Peyer's patch (tissue), 4 donors: ENCODE measurements at regions not wholly inside any gene's neighbourhood (a gene's known extent, or its start where the extent isn't known, plus 50 kb on each side); places are given as distances from the start of the nearest gene placed in this dataset.
"Not testable (repeated sequence)": the region's sequence is repeated elsewhere in the genome, so short reads cannot be mapped to it uniquely, and the experiment has no call there.

Experiments
- DNase-seq, 3 donors: peaks; one replicate each; pipeline ENCODE4 v3.0.0-alpha.2; 2017 to 2019
- H3K27ac ChIP-seq, 4 donors: fragments of 200-600 bp; sonication (generic); one replicate each; pipeline ENCODE4 v1.5.1; 2016 to 2019
- H3K27me3 ChIP-seq, 2 donors: fragments of 200-600 bp; sonication (generic); one replicate each; pipeline ENCODE4 v1.5.1; 2019
- H3K36me3 ChIP-seq, 3 donors: fragments of 200-600 bp; sonication (generic); one replicate each; pipeline ENCODE4 v1.5.1; 2016 to 2019
- H3K4me1 ChIP-seq, 4 donors: fragments of 200-600 bp; sonication (generic); one replicate each; pipeline ENCODE4 v1.5.1; 2016 to 2019
- H3K4me3 ChIP-seq, 4 donors: fragments of 200-600 bp; sonication (generic); 1 replicate in 3 of 4; 2 replicates in 1 of 4; pipeline ENCODE4 v1.5.1; 2016 to 2019; ENCODE audit warnings: mild to moderate bottlenecking in 1 of 4
- H3K9me3 ChIP-seq, 4 donors: fragments of 200-600 bp; sonication (generic); one replicate each; pipeline ENCODE4 v1.5.1; 2016 to 2019; ENCODE audit warnings: mild to moderate bottlenecking in 1 of 4
- POLR2A ChIP-seq, 2 donors: fragments of 450-650 bp; IDR thresholded peaks; one replicate each; pipeline ENCODE4 v1.5.1; 2017; ENCODE audit warnings: antibody characterized with exemption in 2 of 2, mild to moderate bottlenecking in 2 of 2, moderate library complexity in 2 of 2
- TF ChIP-seq, protein P1 (sequence below), 6 experiments: fragments of 450-650 bp in 4 of 6; fragments of 200-600 bp in 2 of 6; sonication (generic) in 1 of 6; IDR thresholded peaks; one replicate each; pipeline ENCODE4 v1.5.1; 2017 to 2019; ENCODE audit warnings: antibody characterized with exemption in 6 of 6, mild to moderate bottlenecking in 3 of 6, moderate library complexity in 1 of 6

DNA sequence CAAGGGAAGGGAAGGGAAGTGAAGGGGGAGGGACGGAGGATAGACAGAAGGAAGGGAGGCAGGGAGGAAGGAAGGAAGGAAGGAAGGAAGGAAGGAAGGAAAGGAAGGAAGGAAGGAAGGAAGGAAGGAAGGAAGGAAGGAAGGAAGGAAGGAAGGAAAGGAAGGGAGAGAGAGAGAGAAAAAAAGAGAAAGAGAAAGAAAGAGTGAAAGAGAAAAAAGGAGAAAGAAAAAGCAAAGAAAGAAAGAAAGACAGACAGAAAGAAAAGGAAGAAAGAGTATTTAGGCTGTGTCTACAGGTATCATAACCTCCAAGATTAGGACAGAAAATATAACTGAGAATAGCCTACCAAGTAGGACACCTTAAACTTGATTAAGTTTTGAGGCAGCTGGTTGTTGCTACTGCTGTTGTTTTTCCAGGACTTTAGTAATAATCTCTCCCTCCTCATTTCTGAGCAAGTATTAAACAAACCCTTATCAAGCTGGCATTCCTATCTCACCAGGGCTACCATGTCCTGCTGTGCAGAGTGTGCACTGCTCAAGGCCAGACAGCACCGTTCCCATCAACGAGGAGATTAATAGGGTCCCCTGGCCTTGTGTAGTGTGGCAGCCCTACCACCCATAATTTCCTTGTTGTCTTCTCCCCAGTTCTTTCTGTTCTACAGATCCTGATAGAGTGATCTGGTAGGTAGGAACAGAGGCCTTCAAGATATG is 90.5 kb upstream of the FHL2 start:
- H3K9me3 ChIP-seq: no peaks in the 10 kb centered on the region
- no peaks in the 10 kb centered on the region for H3K4me1 ChIP-seq
- H3K4me3 ChIP-seq: no peak overlapping the region
- no peaks in the 10 kb centered on the region for H3K36me3 ChIP-seq
- H3K27me3 ChIP-seq: no peaks in the 10 kb centered on the region
- DNase-seq: no peak
- TF ChIP-seq POLR2A (IDR thresholded peaks at IDR 0.05): no peak
- TF ChIP-seq, protein P1, sequence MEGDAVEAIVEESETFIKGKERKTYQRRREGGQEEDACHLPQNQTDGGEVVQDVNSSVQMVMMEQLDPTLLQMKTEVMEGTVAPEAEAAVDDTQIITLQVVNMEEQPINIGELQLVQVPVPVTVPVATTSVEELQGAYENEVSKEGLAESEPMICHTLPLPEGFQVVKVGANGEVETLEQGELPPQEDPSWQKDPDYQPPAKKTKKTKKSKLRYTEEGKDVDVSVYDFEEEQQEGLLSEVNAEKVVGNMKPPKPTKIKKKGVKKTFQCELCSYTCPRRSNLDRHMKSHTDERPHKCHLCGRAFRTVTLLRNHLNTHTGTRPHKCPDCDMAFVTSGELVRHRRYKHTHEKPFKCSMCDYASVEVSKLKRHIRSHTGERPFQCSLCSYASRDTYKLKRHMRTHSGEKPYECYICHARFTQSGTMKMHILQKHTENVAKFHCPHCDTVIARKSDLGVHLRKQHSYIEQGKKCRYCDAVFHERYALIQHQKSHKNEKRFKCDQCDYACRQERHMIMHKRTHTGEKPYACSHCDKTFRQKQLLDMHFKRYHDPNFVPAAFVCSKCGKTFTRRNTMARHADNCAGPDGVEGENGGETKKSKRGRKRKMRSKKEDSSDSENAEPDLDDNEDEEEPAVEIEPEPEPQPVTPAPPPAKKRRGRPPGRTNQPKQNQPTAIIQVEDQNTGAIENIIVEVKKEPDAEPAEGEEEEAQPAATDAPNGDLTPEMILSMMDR (IDR thresholded peaks at IDR 0.05): no peak
- no peak overlapping the region for H3K27ac ChIP-seq

DNA sequence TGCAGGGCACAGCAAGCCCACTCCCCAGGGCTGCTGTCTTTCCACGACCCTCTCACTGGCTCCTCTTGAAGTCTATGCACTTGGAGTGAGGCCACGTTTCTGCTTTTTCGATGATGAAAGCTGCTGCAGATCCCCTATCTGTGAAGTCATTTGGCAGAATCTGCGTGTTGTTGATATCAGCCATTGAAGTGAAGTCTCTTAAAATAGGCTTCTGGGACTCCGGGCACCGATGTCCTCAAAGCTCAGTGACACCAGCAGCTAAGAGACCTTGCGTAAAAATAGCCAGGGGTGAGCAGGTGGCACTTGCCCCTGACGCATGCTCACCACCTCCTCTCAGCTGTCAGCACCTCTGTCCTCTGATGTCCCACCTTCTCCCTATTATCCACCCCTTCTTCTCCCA is 89.4 kb upstream of the FHL2 start:
- Histone ChIP-seq H3K9me3 (no peaks in the 10 kb centered on the region), H3K27ac (peak overlapping the region in 1 of 4 donors; percentile 51), H3K27me3 (no peaks in the 10 kb centered on the region), H3K36me3 (no peaks in the 10 kb centered on the region), H3K4me1 (no peaks in the 10 kb centered on the region), H3K4me3 (no peak overlapping the region)
- TF ChIP-seq, protein P1 (IDR thresholded peaks at IDR 0.05): no peak
- no peak for TF ChIP-seq POLR2A (IDR thresholded peaks at IDR 0.05)
- DNase-seq: no peak

DNA sequence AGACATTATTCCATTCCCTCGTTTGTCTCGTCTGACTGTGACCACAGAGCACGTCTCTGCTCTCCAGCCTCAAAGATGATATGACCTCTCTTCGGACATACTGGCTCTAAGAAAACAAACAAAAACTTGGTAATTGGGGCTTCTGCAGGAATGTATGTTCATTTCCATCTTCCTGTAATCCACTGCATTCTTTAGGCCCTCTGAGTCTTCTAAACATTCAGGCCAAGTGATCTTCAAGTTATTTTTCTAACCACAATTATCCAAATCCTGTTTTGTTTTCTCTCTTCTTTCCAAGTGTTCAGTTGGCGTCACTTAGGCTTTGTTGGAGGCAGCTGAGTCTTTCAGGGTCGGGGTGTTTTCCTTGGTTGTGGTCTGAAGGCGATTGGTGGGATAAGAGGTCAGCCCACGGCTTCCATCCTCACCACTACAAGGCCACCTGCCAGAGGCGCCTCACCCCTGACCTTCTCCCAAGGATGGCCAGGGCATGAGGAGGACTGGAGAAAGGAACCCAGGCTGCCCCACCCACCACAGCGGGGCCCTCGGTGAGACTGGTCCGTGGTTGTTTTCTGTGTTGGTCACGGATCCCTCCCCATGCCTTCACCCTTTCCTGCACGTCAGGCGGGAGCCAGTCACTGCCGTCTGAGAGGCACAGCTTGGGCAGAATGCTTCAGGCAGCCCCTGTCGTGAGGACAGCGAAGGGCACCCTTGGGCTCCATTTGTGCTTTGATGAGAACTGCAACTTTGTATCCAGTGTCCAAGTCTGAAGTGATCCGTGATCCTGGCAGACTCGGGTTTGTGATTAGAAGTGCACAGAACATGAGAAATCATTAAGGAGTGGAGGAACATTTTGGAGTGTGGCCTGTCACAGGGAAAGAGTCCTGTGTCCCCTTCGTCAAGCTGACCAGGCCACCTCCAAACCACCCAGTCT is 88.6 kb upstream of the FHL2 start:
- Histone ChIP-seq H3K27me3 (no peaks in the 10 kb centered on the region), H3K4me3 (no peak overlapping the region), H3K9me3 (no peaks in the 10 kb centered on the region), H3K27ac (peak overlapping the region in 2 of 4 donors; percentile 46 to 51), H3K4me1 (no peaks in the 10 kb centered on the region), H3K36me3 (no peaks in the 10 kb centered on the region)
- TF ChIP-seq, protein P1 (IDR thresholded peaks at IDR 0.05): no peak
- no peak for DNase-seq

DNA sequence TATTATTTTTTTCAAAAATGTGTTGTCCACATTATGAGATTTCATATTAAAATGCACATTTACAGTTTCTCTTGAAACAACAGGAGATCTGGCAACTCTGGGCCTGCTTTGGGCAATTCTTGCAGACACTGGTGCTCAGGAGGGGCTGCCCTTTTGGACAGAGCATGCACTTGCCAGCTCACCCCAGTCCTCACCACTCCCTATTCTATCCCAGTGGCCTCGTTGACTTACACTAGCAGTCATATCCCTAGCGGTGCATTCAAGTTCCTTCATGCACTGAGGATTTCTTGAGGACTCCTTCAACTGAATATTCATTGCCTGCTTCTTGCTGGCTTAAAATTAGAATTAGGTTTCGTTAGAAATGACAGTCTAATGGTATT is 87.9 kb upstream of the FHL2 start:
- H3K9me3 ChIP-seq: no peaks in the 10 kb centered on the region
- TF ChIP-seq, protein P1 (IDR thresholded peaks at IDR 0.05): no peak
- TF ChIP-seq POLR2A (IDR thresholded peaks at IDR 0.05): no peak
- H3K4me1 ChIP-seq: no peaks in the 10 kb centered on the region
- no peaks in the 10 kb centered on the region for H3K36me3 ChIP-seq
- H3K27me3 ChIP-seq: no peaks in the 10 kb centered on the region
- DNase-seq: no peak
- no peak overlapping the region for H3K4me3 ChIP-seq
- peak overlapping the region in 1 of 4 donors; percentile 51 for H3K27ac ChIP-seq

DNA sequence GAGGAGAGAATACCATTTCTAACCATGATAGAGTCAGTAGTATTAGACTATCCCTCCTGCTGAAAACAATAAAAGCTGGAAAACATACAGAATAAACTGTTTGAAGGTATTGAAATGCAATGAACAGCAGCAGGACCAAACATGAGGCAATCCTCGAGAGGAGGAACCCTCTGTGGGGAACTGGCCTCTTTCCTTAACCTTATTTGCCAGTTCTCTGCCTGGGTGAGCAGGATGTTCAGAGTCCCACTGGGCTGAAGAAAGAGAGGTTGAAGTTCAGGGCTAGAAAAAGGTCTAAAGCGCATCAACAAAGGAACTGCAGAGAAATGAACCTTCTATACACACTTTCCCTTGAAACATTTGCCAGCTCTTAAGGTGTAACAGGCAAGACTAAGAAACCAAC is 79.8 kb upstream of the FHL2 start:
- Histone ChIP-seq H3K27ac (no peak overlapping the region), H3K27me3 (no peaks in the 10 kb centered on the region), H3K9me3 (no peaks in the 10 kb centered on the region), H3K4me1 (no peaks in the 10 kb centered on the region), H3K36me3 (no peaks in the 10 kb centered on the region), H3K4me3 (no peak overlapping the region)
- no peak for DNase-seq
- TF ChIP-seq POLR2A (IDR thresholded peaks at IDR 0.05): no peak
- TF ChIP-seq, protein P1 (IDR thresholded peaks at IDR 0.05): no peak

DNA sequence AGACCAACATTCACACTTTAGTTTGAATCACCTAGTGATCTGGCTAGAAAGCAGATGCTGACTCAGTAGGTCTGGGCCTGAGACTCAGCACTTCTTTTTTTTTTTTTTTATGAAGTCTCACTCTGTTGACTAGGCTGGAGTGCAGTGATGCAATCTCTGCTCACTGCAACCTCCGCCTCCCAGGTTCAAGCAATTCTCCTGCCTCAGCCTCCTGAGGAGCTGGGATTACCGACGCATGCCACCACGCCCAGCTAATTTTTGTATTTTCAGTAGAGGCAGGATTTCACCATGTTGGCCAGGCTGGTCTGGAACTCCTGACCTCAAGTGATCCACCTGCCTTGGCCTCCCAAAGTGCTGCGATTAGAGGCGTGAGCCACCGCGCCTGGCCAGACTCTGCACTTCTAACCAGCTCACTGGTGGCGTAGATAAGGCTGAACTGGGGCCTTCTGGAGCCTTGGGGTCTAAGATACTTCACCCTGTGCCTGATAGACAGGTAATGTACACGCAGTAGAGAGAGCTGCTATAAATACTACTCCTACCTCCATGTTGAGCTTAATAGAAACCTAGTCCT is 78.3 kb upstream of the FHL2 start:
- not testable (repeated sequence) for H3K4me3 ChIP-seq, DNase-seq

More for the DNA sequence above, 78.3 kb upstream of the FHL2 start:
- H3K4me1 ChIP-seq, H3K36me3 ChIP-seq, H3K27me3 ChIP-seq, H3K9me3 ChIP-seq, H3K27ac ChIP-seq: not testable (repeated sequence)
